Small intestine (tissue), 7 donors: ENCODE measurements at regions not wholly inside any gene's neighbourhood (a gene's known extent, or its start where the extent isn't known, plus 50 kb on each side); places are given as distances from the start of the nearest gene placed in this dataset.

Source experiments
- DNase-seq, 2 donors: peaks; one replicate each; pipeline versions ENCODE4 v3.0.0 to v3.0.0-alpha.2; 2013
- FAIRE-seq: peaks from 2 replicates; lab custom pipeline; 2012; peaks lifted over from hg19 to GRCh38; lab: Jason Lieb, UNC
- H3K27ac ChIP-seq, 3 donors: one replicate each; pipeline ENCODE4 v1.5.1; 2013; ENCODE audit warnings: low read length in 2 of 3, mild to moderate bottlenecking in 2 of 3, control low read depth in 1 of 3, inconsistent platforms in 1 of 3, low read depth in 1 of 3, moderate library complexity in 1 of 3
- H3K27me3 ChIP-seq, 3 donors: one replicate each; pipeline ENCODE4 v1.6.1; 2013; ENCODE audit warnings: low read length in 3 of 3, inconsistent platforms in 1 of 3; ENCODE audit not compliant: control insufficient read depth in 3 of 3, insufficient read depth in 3 of 3
- H3K36me3 ChIP-seq, 3 donors: one replicate each; pipeline ENCODE4 v1.6.1; 2013; ENCODE audit warnings: low read length in 3 of 3, inconsistent platforms in 1 of 3, low read depth in 1 of 3, mild to moderate bottlenecking in 1 of 3, moderate library complexity in 1 of 3; ENCODE audit not compliant: control insufficient read depth in 3 of 3, insufficient read depth in 2 of 3
- H3K4me1 ChIP-seq, 3 donors: one replicate each; pipeline ENCODE4 v1.6.1; 2013; ENCODE audit warnings: low read length in 2 of 3, inconsistent platforms in 1 of 3, low read depth in 1 of 3, mild to moderate bottlenecking in 1 of 3, moderate library complexity in 1 of 3; ENCODE audit not compliant: control insufficient read depth in 3 of 3, insufficient read depth in 2 of 3
- H3K4me3 ChIP-seq, 3 donors: one replicate each; pipeline ENCODE4 v1.5.1; 2013; ENCODE audit warnings: low read length in 3 of 3, control low read depth in 1 of 3, inconsistent platforms in 1 of 3, low read depth in 1 of 3, mild to moderate bottlenecking in 1 of 3, moderate library complexity in 1 of 3
- H3K9me3 ChIP-seq, 2 donors: one replicate each; pipeline ENCODE4 v1.6.1; 2013; ENCODE audit warnings: low read depth in 1 of 2, low read length in 1 of 2; ENCODE audit not compliant: control insufficient read depth in 2 of 2, insufficient read depth in 1 of 2
- WGBS, 3 donors: extraction: QIAGEN DNeasy Blood & Tissue Kit; methylation state at CpG; one replicate each; pipeline ENCODE4 v1.1.7; 2013; 5-methylcytosine and 5-hydroxymethylcytosine counted together
- donor health status: healthy with polysubstance abuse.
- donor health status: control.
- donor health status: control.
- donor health status: Bipolar disorder and iron deficiency.
- donor health status: healthy.

- FAIRE-seq (no peak), DNase-seq (no peak)
- Histone ChIP-seq H3K4me3 (no peak overlapping the region), H3K4me1 (no peaks in the 10 kb centered on the region), H3K9me3 (no peaks in the 10 kb centered on the region), H3K27me3 (no peaks in the 10 kb centered on the region), H3K27ac (no peak overlapping the region), H3K36me3 (no peaks in the 10 kb centered on the region)
- WGBS, 3 donors, result 71 to 86% (median 79%) methylated on average over 3 of the region's 3 CpGs
These were observed 172.1 kb upstream of the MGMT start for GRCh38 chr10:129294944-129295343.

GRCh38 chr10:129305046-129305445, 162.0 kb upstream of the MGMT start:
- DNase-seq, result no peak
- Histone ChIP-seq H3K4me3 (no peak overlapping the region), H3K36me3 (no peaks in the 10 kb centered on the region), H3K27me3 (no peaks in the 10 kb centered on the region), H3K27ac (no peak overlapping the region), H3K9me3 (peaks cover 0 to 4% of the 10 kb centered on the region in 2 donors), H3K4me1 (no peaks in the 10 kb centered on the region)
- WGBS, 3 donors, result 33 to 37% (median 36%) methylated on average over 5 of the region's 5 CpGs
- no peak for FAIRE-seq

- no peak overlapping the region for H3K27ac ChIP-seq
- H3K9me3 ChIP-seq, result peaks cover 0 to 4% of the 10 kb centered on the region in 2 donors
- peaks cover 0 to 2% (median 0%) of the 10 kb centered on the region in 3 donors for H3K27me3 ChIP-seq
- FAIRE-seq (no peak), DNase-seq (no peak)
- no peak overlapping the region for H3K4me3 ChIP-seq
- 75 to 82% (median 80%) methylated on average over 8 of the region's 8 CpGs for WGBS, 3 donors
- H3K36me3 ChIP-seq, result no peaks in the 10 kb centered on the region
- H3K4me1 ChIP-seq, result no peaks in the 10 kb centered on the region
These were observed 159.9 kb upstream of the MGMT start for GRCh38 chr10:129307141-129307540.

- 46 to 70% (median 59%) methylated on average over 10 of the region's 10 CpGs for WGBS, 3 donors
- no peak for DNase-seq
- Histone ChIP-seq H3K27ac (no peak overlapping the region), H3K4me1 (no peaks in the 10 kb centered on the region), H3K9me3 (no peaks in the 10 kb centered on the region), H3K4me3 (no peak overlapping the region), H3K36me3 (no peaks in the 10 kb centered on the region), H3K27me3 (peaks cover 0 to 4% (median 0%) of the 10 kb centered on the region in 3 donors)
- no peak for FAIRE-seq
These were observed 158.0 kb upstream of the MGMT start for GRCh38 chr10:129308953-129309564.

DNA sequence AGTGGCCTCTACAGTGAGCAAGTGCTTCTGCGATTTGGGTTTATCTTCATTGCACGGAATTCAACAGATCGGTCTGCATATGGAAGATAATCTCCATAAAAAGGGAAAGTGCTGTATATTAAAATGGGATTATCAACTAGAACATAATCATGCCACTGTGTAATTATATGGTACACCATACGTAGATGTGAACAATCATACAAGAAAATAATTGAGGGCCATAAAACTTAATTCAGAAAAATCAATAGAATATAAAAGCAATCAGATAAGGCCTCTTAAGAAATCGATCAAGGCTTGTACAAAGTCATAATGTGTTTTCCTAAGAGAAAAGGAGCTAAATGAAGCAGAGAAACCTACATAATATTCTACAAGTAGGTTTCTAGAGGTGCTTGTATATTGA, 157.5 kb upstream of the MGMT start:
- Histone ChIP-seq H3K9me3 (no peaks in the 10 kb centered on the region), H3K27me3 (peaks cover 0 to 4% (median 0%) of the 10 kb centered on the region in 3 donors), H3K36me3 (no peaks in the 10 kb centered on the region), H3K27ac (no peak overlapping the region), H3K4me1 (no peaks in the 10 kb centered on the region), H3K4me3 (no peak overlapping the region)
- peak in 1 of 2 donors; percentile 20 for DNase-seq
- WGBS, 3 donors, result 20 to 60% (median 40%) methylated on average over 5 of the region's 5 CpGs
- FAIRE-seq, result no peak

GRCh38 chr10:129310881-129311280, 156.2 kb upstream of the MGMT start:
- no peak overlapping the region for H3K4me3 ChIP-seq
- 64 to 67% (median 65%) methylated on average over 4 of the region's 4 CpGs for WGBS, 3 donors
- FAIRE-seq (no peak), DNase-seq (no peak)
- H3K36me3 ChIP-seq, result no peaks in the 10 kb centered on the region
- peaks cover 0 to 4% (median 0%) of the 10 kb centered on the region in 3 donors for H3K27me3 ChIP-seq
- peaks cover 0 to 5% of the 10 kb centered on the region in 2 donors for H3K9me3 ChIP-seq
- H3K27ac ChIP-seq, result no peak overlapping the region
- H3K4me1 ChIP-seq, result no peaks in the 10 kb centered on the region

GRCh38 chr10:129319934-129320333, 147.1 kb upstream of the MGMT start:
- WGBS, 3 donors, result 67 to 88% (median 67%) methylated on average over 1 of the region's 1 CpG

DNA sequence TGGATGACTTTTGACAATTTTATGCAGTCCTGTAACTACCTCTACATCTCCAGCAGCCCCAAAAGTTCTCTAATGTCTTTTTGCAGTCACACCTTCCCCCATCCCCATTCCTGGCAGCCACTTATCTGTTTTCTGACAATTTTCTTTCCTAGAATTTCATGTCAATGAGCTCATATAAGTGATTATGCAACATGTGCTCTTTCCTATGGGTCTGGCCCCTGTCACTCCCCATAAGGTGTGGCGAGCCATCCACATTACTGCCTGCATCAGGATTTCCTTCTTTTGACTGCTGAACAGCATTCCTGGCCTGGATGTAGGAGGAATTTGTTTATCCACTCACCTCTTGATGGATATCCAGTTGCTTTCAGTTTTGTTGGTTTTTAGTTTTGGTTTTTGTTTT, 146.7 kb upstream of the MGMT start:
- Histone ChIP-seq H3K27me3 (peaks cover 0 to 5% (median 0%) of the 10 kb centered on the region in 3 donors), H3K9me3 (peaks cover 0 to 9% of the 10 kb centered on the region in 2 donors), H3K27ac (no peak overlapping the region), H3K4me3 (no peak overlapping the region), H3K4me1 (no peaks in the 10 kb centered on the region), H3K36me3 (no peaks in the 10 kb centered on the region)
- DNase-seq (no peak), FAIRE-seq (no peak)
- 63 to 83% (median 74%) methylated on average over 1 of the region's 1 CpG for WGBS, 3 donors

More at GRCh38 chr10:129319934-129320333, 147.1 kb upstream of the MGMT start:
- Histone ChIP-seq H3K27me3 (peaks cover 0 to 5% (median 0%) of the 10 kb centered on the region in 3 donors), H3K4me3 (no peak overlapping the region), H3K36me3 (no peaks in the 10 kb centered on the region), H3K4me1 (no peaks in the 10 kb centered on the region), H3K27ac (no peak overlapping the region), H3K9me3 (peaks cover 0 to 9% of the 10 kb centered on the region in 2 donors)
- DNase-seq, result no peak
- no peak for FAIRE-seq

DNA sequence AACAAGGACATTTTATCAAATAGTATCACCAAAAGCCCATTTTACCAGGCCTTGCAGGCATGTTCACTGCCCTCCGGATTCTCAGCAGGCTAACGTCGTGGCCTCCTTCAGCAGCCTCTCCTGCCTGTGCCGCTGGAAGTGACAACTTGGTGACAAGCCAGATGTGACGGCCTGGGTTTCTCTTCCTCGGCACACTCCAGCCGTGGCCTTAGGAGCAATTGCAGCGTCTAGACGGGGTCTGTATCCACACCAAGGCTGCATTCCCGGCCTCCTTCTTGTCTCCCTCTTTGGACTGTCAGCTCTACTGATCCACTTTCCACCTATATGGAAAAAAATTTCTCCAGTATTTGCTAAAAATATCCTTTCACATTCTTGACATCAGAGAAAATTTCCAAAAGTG, 145.3 kb upstream of the MGMT start:
- peaks cover 0 to 4% of the 10 kb centered on the region in 2 donors for H3K9me3 ChIP-seq
- no peak for FAIRE-seq
- WGBS, 3 donors, result 90 to 91% (median 91%) methylated on average over 10 of the region's 10 CpGs
- no peaks in the 10 kb centered on the region for H3K4me1 ChIP-seq
- no peak overlapping the region for H3K27ac ChIP-seq
- H3K27me3 ChIP-seq, result peaks cover 0 to 5% (median 0%) of the 10 kb centered on the region in 3 donors
- no peaks in the 10 kb centered on the region for H3K36me3 ChIP-seq
- no peak for DNase-seq
- no peak overlapping the region for H3K4me3 ChIP-seq
